C4-2B (cell line): ENCODE measurements at regions not wholly inside any gene's neighbourhood (a gene's known extent, or its start where the extent isn't known, plus 50 kb on each side); places are given as distances from the start of the nearest gene placed in this dataset.

Experiments used
- H3K27ac ChIP-seq: fragments of 450-650 bp; 2 replicates; pipeline ENCODE4 v1.5.1; 2017
- CTCF ChIP-seq: fragments of 450-650 bp; conservative IDR thresholded peaks from 2 replicates; pipeline ENCODE4 v1.5.1; 2017; ENCODE audit warnings: mild to moderate bottlenecking
- ZFX ChIP-seq: fragments of 450-650 bp; IDR thresholded peaks from 2 replicates; pipeline ENCODE4 v1.6.1; 2017

DNA sequence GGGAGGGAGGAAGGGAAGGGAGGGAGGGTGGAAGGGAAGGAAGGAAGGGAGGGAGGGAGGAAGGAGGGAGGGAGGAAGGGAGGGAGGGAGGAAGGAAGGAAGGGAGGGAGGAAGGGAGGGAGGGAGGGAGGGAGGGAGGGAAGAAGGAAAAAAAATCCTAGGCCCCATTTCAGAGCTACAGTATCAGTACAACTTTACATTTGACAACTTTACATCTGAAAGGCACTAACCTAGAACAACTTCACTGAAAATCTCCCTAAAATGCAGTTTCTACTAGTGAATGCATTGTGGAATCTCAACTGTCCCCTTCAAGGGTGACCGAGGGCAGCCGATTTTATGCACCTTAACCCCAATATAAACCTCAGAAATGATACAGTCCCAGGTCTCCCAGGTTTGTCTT lies 259.8 kb upstream of the GALNT17 start:
- no peak overlapping the region for H3K27ac ChIP-seq
- TF ChIP-seq CTCF (no peak), ZFX (no peak)

GRCh38 chr7:70881167-70881847 lies 250.6 kb upstream of the GALNT17 start:
- H3K27ac ChIP-seq, result no peak overlapping the region
- TF ChIP-seq ZFX (no peak), CTCF (no peak)

DNA sequence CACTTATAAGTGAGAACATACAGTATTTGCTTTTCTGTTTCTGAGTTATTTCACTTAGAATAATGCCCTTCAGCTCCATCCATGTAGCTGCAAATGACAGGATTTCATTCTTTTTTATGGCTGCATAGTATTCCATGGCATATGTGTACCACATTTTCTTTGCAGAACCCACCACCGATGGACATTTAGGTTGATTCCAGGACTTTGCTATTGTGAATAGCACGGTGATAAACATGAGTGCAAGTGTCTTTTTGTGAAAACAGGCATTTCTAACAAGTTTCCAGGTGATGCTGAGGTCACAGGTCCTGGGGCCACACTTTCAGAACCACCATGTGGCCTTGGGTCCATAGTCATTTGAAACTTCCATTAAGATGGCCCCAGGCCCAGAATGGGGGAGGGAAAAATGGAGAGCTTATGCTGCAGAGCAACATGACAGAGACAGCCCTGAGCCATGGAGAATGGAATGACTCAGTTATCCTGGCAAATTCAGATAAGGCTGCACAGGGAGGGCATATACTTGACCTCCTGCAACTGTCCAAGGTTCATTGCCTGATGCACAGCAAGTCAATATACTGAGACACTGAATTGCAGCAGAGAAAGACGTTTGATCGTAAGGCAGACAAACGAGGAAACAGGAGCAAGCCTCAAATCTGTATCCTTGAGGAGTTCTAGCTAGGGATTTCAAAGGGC lies 248.0 kb upstream of the GALNT17 start:
- TF ChIP-seq CTCF, result no peak
- TF ChIP-seq ZFX, result no peak
- H3K27ac ChIP-seq, result no peak overlapping the region

- no peak overlapping the region for H3K27ac ChIP-seq
- TF ChIP-seq ZFX (no peak), CTCF (no peak)
Measured at GRCh38 chr7:70884440-70884764, 247.5 kb upstream of the GALNT17 start.

DNA sequence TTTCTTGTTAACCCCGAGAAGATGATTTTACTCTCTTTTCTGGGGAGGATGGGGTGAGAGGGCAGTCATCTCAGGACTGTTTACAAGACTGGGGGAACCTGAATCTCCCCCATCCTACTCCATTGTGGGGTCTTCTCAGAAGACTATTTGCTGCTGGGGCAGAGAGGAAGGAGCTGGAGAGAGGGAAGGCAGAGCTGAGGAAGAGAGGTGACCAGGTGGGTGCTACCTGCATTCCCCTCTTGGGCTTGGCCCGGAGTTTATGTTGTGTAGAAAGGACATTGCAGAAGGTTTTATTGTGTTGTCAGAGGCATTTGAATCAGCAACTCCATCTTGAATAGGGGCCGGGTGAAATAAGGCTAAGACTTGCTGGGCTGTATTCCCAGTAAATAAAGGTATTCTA lies 247.1 kb upstream of the GALNT17 start:
- TF ChIP-seq ZFX, result no peak
- TF ChIP-seq CTCF, result no peak
- no peak overlapping the region; the same call in 1 of the 2 replicates for H3K27ac ChIP-seq

DNA sequence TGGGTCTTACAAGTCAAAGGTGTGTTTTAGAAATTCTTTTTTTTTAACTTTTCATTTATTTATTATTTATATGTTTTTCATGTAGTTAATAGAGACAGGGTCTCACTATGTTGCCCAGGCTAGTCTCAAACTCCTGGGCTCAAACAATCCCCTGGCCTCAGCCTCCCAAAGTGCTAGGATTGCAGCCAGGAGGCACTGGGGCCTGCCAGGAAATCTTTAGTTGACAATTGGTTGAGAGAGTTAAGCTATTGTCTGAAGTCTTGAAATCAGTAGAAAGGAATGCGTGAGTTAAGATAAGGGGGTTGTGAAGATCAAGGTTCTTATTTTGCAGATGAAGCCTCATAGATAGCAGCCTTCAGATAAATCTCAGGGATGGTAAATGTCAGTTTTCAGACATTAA lies 245.4 kb upstream of the GALNT17 start:
- TF ChIP-seq ZFX (no peak), CTCF (no peak)

GRCh38 chr7:70887186-70887585 lies 244.8 kb upstream of the GALNT17 start:
- TF ChIP-seq CTCF, result no peak
- no peak for TF ChIP-seq ZFX
- H3K27ac ChIP-seq, result no peak overlapping the region

More for the DNA sequence above, 245.4 kb upstream of the GALNT17 start:
- no peak overlapping the region for H3K27ac ChIP-seq
